Vagina (tissue), 2 donors: ENCODE measurements at regions not wholly inside any gene's neighbourhood (a gene's known extent, or its start where the extent isn't known, plus 50 kb on each side); places are given as distances from the start of the nearest gene placed in this dataset.

ENCODE experiments used
- DNase-seq, 2 donors: peaks; one replicate each; pipeline ENCODE4 v3.0.0-alpha.2; 2017; ENCODE audit errors: extremely low spot score in 2 of 2
- H3K27ac ChIP-seq: fragments of 200-600 bp; sonication (generic); one replicate; pipeline ENCODE4 v1.5.1; 2019
- H3K27me3 ChIP-seq: fragments of 200-600 bp; sonication (generic); one replicate; pipeline ENCODE4 v1.5.1; 2019
- H3K36me3 ChIP-seq, 2 donors: fragments of 200-600 bp; sonication (generic); one replicate each; pipeline ENCODE4 v1.5.1; 2017 to 2019
- H3K4me1 ChIP-seq: fragments of 200-600 bp; sonication (generic); one replicate; pipeline ENCODE4 v1.5.1; 2019
- H3K4me3 ChIP-seq, 2 donors: fragments of 200-600 bp; sonication (generic); 1 replicate in 1 of 2; 2 replicates in 1 of 2; pipeline ENCODE4 v1.5.1; 2016 to 2019
- H3K9me3 ChIP-seq: fragments of 200-600 bp; sonication (generic); one replicate; pipeline ENCODE4 v1.5.1; 2019
- POLR2A ChIP-seq, 2 donors: fragments of 450-650 bp; IDR thresholded peaks; one replicate each; pipeline ENCODE4 v1.6.1; 2017; ENCODE audit warnings: antibody characterized with exemption in 2 of 2, mild to moderate bottlenecking in 2 of 2, moderate library complexity in 2 of 2
- POLR2AphosphoS5 ChIP-seq, 2 donors: sonication (generic); formaldehyde crosslinking; IDR thresholded peaks; one replicate each; pipeline ENCODE4 v1.9.0; 2017; ENCODE audit warnings: antibody characterized with exemption in 2 of 2, mild to moderate bottlenecking in 2 of 2, low read depth in 1 of 2; ENCODE audit not compliant: insufficient read depth in 1 of 2
- intact Hi-C: fragments of 100-400 bp; cut with DNase I; formaldehyde crosslinking; loops from one replicate; pipeline ENCODE4 v1.15.1; 2023
- TF ChIP-seq, protein P1 (sequence below), 3 experiments: fragments of 450-650 bp in 2 of 3; fragments of 200-600 bp in 1 of 3; sonication (generic) in 1 of 3; IDR thresholded peaks; one replicate each; pipeline ENCODE4 v1.5.1; 2017 to 2019; ENCODE audit warnings: antibody characterized with exemption in 3 of 3, mild to moderate bottlenecking in 2 of 3, moderate library complexity in 2 of 3

DNA sequence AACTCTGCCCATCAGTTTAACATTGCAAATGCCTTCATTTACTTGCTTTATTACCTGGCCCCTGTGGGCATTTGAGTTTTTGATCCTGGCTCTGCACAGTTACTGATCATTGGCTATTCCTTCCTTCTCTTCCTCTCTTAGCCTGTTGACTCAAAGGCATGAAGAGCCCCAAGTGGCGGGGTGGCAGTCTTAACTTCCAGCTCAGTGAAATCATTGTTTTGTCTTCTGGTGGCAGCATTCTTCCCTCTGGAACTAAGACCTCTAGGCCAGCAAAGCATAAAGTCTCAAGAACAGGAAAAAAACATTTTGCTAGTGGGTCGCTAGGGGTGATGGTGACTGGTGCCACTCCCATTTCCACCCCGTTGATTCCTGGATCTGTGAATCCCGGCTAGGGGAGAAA, 52.3 kb upstream of the MRTFB start:
- no peak for DNase-seq
- Histone ChIP-seq H3K27me3 (no peaks in the 10 kb centered on the region), H3K4me3 (no peak overlapping the region), H3K4me1 (peaks cover 39% of the 10 kb centered on the region), H3K27ac (no peak overlapping the region), H3K36me3 (no peaks in the 10 kb centered on the region), H3K9me3 (no peaks in the 10 kb centered on the region)
- intact Hi-C loops, result loop anchor here (10.0 kb wide), 2 partner anchors 64 to 166 kb away; no protein-coding TSS in a partner anchor
- TF ChIP-seq, protein P1, sequence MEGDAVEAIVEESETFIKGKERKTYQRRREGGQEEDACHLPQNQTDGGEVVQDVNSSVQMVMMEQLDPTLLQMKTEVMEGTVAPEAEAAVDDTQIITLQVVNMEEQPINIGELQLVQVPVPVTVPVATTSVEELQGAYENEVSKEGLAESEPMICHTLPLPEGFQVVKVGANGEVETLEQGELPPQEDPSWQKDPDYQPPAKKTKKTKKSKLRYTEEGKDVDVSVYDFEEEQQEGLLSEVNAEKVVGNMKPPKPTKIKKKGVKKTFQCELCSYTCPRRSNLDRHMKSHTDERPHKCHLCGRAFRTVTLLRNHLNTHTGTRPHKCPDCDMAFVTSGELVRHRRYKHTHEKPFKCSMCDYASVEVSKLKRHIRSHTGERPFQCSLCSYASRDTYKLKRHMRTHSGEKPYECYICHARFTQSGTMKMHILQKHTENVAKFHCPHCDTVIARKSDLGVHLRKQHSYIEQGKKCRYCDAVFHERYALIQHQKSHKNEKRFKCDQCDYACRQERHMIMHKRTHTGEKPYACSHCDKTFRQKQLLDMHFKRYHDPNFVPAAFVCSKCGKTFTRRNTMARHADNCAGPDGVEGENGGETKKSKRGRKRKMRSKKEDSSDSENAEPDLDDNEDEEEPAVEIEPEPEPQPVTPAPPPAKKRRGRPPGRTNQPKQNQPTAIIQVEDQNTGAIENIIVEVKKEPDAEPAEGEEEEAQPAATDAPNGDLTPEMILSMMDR (IDR thresholded peaks at IDR 0.05), result no peak
- TF ChIP-seq POLR2AphosphoS5 (IDR thresholded peaks at IDR 0.05; ENCODE audit: insufficient read depth in 1 of 2, low read depth in 1 of 2) (no peak), POLR2A (IDR thresholded peaks at IDR 0.05) (no peak)

- no peak for DNase-seq
- Histone ChIP-seq H3K4me3 (no peak overlapping the region), H3K9me3 (no peaks in the 10 kb centered on the region), H3K27ac (no peak overlapping the region), H3K27me3 (no peaks in the 10 kb centered on the region), H3K4me1 (peaks cover 27% of the 10 kb centered on the region), H3K36me3 (no peaks in the 10 kb centered on the region)
- TF ChIP-seq POLR2AphosphoS5 (IDR thresholded peaks at IDR 0.05; ENCODE audit: insufficient read depth in 1 of 2, low read depth in 1 of 2), result no peak
- no peak for TF ChIP-seq POLR2A (IDR thresholded peaks at IDR 0.05)
- TF ChIP-seq, protein P1 (IDR thresholded peaks at IDR 0.05), result no peak
- intact Hi-C loops, result no loop called here
Measured at GRCh38 chr16:14020141-14020540, 51.0 kb upstream of the MRTFB start.
